GM19324 (cell line): ENCODE measurements at regions not wholly inside any gene's neighbourhood (a gene's known extent, or its start where the extent isn't known, plus 50 kb on each side); places are given as distances from the start of the nearest gene placed in this dataset.

Source experiments
- ATAC-seq: cut with Tn5 transposase; IDR thresholded peaks from one replicate; pipeline ENCODE4 v1.9.1; 2021; ENCODE audit warnings: mild to moderate bottlenecking, moderate library complexity; ENCODE audit not compliant: unreplicated experiment, low FRiP score

DNA sequence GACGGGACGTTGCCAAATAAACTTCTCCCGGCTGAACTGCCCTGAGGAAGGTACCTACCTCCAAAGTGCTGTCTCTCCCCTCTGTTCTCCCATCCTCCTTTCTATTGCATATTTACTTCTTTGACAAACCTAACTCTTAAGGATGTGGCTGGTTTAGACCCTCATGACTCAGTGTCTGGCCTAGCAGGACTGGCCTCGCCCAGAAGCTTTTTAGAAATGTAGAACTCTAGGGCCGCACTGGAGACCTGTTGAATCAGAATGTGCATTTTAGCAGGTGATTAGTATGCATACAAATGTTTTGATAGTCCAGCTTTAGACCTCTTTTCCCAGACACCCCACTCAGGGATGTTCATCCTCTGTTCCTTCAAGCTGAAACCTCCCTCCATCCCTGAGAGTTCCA lies 335.9 kb downstream of the PIK3R1 start:
- ATAC-seq = no peak

- ATAC-seq = no peak
Observed at GRCh38 chr5:68554571-68555279, 339.2 kb downstream of the PIK3R1 start.

- no peak for ATAC-seq
Observed at GRCh38 chr5:68555907-68556681, 340.5 kb downstream of the PIK3R1 start.

GRCh38 chr5:68557162-68557936 lies 341.8 kb downstream of the PIK3R1 start:
- no peak for ATAC-seq

DNA sequence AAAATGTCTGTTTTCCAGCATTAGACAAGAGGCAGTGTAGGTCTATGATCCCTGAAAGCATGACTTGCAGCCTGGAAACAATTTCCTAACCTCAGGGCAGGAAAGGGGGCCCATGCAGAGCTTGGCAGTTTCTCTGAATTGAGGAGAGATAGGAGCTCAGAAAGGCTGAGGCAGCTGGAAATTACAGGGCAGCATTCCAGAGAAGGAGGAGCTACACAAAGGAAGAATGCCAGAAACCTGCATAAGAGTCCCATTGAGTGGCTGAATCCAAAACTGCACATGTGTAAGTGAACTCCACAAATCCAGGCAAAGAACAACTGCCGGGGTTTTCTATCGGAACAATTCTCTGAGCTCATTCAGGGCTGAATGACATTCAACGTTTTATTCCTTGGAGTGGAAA lies 346.8 kb downstream of the PIK3R1 start:
- no peak for ATAC-seq

DNA sequence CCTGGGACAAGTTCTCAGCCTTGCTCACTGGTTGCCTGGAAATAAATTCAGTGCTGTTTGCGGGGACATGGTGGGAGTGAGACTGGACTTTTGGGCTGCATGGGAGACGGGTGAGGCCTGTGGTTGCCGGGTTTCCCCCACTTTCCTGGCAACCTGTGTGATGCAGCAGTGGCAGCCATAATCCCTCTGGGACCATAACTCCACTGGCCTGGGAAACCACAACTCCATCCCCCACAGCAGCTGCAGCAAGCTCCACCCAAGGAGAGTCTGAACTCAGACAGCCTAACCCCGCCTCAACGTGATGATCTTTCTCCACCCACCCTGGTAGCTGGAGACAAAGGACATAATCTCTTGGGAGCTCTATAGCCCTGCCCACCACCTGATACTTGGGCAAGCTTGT lies 349.9 kb downstream of the PIK3R1 start:
- ATAC-seq = no peak

GRCh38 chr5:68576805-68577204 lies 361.2 kb downstream of the PIK3R1 start:
- no peak for ATAC-seq

DNA sequence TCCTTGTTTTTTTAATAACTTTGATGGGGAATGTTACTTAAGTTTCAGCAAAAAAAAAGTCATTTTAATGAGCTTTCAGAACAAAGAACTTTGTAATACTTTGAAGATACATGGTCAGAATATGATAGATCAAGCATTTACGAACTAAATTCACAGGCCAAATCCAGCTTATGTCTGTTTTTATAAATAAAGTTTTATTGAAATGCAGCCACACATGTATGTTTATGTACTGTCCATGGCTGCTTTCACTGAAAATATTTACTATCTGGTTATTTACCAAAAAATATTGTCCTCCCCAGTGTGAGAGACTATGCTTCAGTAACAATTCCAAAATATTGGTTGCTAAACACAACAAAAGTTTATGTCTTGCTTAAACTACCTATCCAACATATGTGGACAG lies 366.7 kb downstream of the PIK3R1 start:
- ATAC-seq = no peak

GRCh38 chr5:68587171-68587570 lies 371.6 kb downstream of the PIK3R1 start:
- no peak for ATAC-seq

GRCh38 chr5:68591850-68592249 lies 376.3 kb downstream of the PIK3R1 start:
- ATAC-seq = no peak

DNA sequence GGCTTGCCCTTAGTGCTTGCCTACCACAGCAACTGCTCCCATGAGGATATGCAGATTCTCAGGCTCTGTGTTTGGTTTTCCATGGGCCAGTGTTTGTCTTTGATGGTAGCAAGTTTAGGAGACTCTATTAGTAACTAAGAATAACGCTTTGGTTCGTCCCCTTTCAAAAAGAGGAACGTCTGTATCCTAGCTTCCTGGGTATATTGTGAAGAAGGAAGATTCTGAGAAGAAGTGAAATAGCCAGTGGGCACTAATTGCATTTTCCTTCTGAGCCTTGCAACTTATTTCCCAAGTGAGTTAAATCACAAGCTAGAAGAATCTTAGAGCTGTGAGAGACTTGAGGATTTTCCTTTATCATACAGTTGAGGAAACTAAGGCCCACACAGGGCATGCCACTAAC lies 376.8 kb downstream of the PIK3R1 start:
- no peak for ATAC-seq

- no peak for ATAC-seq
Observed at GRCh38 chr5:68593211-68593671, 377.7 kb downstream of the PIK3R1 start.

DNA sequence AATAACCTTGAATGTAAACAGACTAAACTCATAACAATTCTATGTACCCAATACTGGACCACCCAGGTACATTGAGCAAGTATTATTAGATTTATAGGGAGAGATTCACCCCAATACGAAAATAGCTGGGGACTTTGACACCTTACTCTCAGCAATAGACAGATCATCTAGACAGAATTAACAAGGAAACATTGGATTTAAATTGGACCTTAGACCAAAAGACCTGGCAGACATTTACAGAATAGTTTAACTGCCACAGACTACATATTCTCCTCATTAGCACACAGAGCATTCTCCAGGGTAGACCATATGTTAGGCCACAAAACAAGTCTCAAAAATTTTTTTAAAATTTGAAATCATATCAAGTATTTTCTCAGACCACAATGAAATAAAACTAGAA lies 397.4 kb downstream of the PIK3R1 start:
- ATAC-seq = no peak

DNA sequence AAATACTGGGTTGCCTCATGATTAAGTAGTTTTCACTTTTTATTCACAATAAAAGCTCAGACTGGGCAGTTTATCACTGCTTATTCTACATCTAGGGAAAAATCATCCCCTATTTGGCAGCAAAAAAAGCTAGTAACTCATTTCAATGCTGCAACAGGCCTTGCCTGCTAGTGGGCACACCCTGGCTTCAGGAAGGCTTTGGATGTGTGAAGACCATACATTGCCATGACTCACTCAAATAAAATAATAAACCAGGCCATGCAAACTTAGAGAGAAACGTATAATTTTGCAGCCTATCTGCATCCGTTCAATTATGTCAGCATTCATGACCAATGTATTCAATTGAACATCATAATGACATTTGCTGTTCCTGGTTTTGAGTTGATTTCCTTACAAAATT lies 402.9 kb downstream of the PIK3R1 start:
- ATAC-seq = no peak

DNA sequence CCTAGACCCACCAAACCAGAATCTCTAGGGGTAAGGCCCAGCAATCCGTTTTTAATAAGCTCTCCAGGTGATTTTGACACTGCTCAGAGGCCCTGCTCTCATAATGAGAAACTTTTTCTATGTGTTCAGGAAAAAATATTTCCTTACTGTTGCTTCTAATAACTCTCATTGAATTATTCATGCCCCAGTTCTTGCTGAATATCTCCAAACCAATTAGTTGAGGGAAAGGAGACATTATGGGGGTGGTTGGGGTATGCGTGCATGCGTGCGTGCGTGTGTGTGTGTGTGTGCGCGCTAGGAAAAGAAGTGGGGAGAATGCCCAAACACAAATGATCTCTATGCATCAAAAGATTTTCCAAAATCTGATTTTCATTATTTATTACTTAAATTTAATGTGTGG lies 411.4 kb downstream of the PIK3R1 start:
- no peak for ATAC-seq

- ATAC-seq = no peak
Observed at GRCh38 chr5:68628082-68628814, 412.7 kb downstream of the PIK3R1 start.

DNA sequence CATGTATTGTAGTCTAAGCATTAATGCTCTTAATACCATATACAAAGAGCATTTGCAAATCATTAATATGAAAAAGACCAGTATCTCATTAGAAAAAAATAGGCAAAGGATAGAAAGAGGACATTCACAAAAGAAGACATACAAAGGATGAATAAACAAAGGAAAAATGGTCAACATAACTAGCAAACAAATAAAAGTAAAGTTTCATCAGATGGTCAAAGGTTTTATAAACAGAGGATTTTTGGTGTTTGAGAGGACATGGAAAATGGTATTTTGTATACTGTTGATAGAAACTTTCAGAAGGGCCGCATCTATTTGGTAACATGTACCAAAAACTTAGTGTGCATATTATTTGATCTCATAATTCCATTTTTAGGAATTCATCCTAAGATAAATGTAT lies 414.8 kb downstream of the PIK3R1 start:
- no peak for ATAC-seq

DNA sequence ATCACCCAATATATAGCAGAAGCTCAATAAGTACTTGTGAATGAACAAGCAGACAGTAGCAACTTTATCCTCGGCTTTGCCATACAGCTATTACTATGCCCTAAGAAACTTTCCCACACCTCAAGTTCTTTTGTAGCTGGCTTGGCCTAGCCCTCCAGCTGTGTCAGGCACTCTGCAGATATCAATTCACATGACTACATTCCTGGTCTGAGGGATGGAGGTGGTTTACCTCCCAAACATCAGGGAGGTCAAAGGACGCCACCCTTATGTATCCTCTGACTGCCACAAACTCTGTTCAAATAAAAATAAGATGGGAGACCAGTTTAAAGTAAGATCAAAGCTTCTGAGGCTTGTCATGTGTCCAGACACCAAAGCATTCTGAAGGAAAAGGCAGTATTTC lies 416.3 kb downstream of the PIK3R1 start:
- no peak for ATAC-seq

DNA sequence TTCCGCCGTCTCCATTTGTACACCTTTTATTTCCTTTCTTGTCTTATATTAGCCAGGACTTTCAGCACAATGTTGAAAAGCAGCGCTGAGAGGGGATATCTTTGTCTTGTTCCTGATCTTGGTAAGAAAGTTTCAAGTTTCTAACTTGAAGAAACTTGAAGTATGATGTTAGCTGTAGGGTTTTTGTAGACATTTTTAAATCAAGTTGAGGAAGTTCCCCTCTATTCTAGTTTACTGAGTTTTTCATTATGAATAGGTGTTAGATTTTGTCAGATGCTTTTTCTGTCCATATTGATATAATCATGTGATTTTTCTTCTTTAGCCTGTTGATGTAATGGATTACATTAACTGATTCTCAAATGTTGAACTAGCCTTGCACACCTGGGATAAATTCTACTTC lies 425.7 kb downstream of the PIK3R1 start:
- ATAC-seq = no peak

GRCh38 chr5:68643064-68643463 lies 427.5 kb downstream of the PIK3R1 start:
- ATAC-seq = no peak

- ATAC-seq = peak; percentile 98
Observed at GRCh38 chr5:68644971-68645370, 429.4 kb downstream of the PIK3R1 start.
